ENCODE measurements at regions not wholly inside any gene's neighbourhood (a gene's known extent, or its start where the extent isn't known, plus 50 kb on each side); places are given as distances from the start of the nearest gene placed in this dataset.

DNA sequence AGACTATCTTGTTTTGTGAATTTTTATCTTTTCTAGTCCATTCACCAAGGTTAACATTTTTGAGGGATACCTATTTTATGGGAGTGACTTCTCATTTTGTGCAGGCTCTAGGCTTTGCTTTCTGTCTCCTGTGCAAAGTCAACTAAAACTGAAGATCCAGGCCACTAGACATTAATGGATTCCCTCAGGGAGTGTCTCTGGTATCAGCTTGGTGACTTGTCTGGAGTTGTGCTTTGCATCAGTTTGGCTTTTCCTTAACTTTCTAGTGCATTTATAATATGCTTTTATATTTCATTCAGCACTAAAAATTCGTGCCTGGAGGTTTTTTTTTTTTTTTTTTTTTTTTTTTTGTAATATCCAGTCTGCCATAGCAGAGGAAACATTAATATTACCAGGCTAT is 144.2 kb downstream of the YIPF5 start:
- TF ChIP-seq, protein P1, sequence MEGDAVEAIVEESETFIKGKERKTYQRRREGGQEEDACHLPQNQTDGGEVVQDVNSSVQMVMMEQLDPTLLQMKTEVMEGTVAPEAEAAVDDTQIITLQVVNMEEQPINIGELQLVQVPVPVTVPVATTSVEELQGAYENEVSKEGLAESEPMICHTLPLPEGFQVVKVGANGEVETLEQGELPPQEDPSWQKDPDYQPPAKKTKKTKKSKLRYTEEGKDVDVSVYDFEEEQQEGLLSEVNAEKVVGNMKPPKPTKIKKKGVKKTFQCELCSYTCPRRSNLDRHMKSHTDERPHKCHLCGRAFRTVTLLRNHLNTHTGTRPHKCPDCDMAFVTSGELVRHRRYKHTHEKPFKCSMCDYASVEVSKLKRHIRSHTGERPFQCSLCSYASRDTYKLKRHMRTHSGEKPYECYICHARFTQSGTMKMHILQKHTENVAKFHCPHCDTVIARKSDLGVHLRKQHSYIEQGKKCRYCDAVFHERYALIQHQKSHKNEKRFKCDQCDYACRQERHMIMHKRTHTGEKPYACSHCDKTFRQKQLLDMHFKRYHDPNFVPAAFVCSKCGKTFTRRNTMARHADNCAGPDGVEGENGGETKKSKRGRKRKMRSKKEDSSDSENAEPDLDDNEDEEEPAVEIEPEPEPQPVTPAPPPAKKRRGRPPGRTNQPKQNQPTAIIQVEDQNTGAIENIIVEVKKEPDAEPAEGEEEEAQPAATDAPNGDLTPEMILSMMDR (IDR thresholded peaks at IDR 0.05), result no peak
- no peak for TF ChIP-seq POLR2A (IDR thresholded peaks at IDR 0.05; ENCODE audit: low read depth)
- no peak for TF ChIP-seq POLR2AphosphoS5 (IDR thresholded peaks at IDR 0.05)
- no peak for TF ChIP-seq EP300 (IDR thresholded peaks at IDR 0.05)
